ENCODE measurements at regions not wholly inside any gene's neighbourhood (a gene's known extent, or its start where the extent isn't known, plus 50 kb on each side); places are given as distances from the start of the nearest gene placed in this dataset.
"Not testable (repeated sequence)": the region's sequence is repeated elsewhere in the genome, so short reads cannot be mapped to it uniquely, and the experiment has no call there.

- not testable (repeated sequence) for TF ChIP-seq EZH2 (IDR thresholded peaks at IDR 0.05; ENCODE audit: low read length, unreplicated experiment)
- TF ChIP-seq, protein P1, sequence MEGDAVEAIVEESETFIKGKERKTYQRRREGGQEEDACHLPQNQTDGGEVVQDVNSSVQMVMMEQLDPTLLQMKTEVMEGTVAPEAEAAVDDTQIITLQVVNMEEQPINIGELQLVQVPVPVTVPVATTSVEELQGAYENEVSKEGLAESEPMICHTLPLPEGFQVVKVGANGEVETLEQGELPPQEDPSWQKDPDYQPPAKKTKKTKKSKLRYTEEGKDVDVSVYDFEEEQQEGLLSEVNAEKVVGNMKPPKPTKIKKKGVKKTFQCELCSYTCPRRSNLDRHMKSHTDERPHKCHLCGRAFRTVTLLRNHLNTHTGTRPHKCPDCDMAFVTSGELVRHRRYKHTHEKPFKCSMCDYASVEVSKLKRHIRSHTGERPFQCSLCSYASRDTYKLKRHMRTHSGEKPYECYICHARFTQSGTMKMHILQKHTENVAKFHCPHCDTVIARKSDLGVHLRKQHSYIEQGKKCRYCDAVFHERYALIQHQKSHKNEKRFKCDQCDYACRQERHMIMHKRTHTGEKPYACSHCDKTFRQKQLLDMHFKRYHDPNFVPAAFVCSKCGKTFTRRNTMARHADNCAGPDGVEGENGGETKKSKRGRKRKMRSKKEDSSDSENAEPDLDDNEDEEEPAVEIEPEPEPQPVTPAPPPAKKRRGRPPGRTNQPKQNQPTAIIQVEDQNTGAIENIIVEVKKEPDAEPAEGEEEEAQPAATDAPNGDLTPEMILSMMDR (conservative IDR thresholded peaks at IDR 0.05; ENCODE audit: low read depth, low read length): not testable (repeated sequence)
Observed at GRCh38 chr15:24228922-24229321, 446.7 kb upstream of the NPAP1 start.
